ENCODE measurements at regions not wholly inside any gene's neighbourhood (a gene's known extent, or its start where the extent isn't known, plus 50 kb on each side); places are given as distances from the start of the nearest gene placed in this dataset.
A peak's percentile ranks its signal among the peaks of the same experiment; 100 is the strongest.

DNA sequence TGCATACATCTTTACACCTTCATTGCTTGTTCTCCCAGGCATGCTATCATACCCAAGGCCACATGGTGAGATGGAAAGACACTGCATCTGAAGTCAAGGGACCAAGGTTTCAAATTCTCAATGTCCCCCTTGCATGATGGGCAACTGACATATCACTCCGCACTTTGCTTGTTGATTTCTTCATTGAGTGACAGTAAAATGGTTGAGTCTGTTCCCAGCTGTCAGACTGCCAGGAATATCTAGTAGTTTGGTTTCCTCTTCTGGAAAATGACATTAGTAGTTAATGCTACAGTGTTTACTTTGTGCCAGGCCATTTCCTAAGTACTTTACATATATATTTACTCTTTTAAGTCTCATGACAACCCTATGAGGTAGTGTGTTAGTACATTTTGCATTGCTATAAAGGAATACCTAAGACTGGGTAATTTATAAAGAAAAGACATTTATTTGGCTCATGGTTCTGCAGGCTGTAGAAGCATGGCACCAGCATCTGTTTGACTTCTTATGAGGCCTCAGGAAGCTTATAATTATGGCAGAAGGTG lies 114.4 kb downstream of the PCSK1 start:
- Mint-ChIP-seq H3K4me1 (peaks cover 36% of the 10 kb centered on the region), H3K4me3 (no peak overlapping the region), H3K27ac (no peak overlapping the region), H3K36me3 (ENCODE audit: low read depth) (no peaks in the 10 kb centered on the region), H3K9me3 (no peaks in the 10 kb centered on the region), H3K27me3 (ENCODE audit: insufficient read depth) (no peaks in the 10 kb centered on the region)
- no peak overlapping the region for H3K27ac ChIP-seq (ENCODE audit: low read depth, low read length)
- no peak overlapping the region for H3K9ac ChIP-seq (ENCODE audit: extremely low read depth, low read length, poor library complexity, severe bottlenecking)
- TF ChIP-seq, protein P1, sequence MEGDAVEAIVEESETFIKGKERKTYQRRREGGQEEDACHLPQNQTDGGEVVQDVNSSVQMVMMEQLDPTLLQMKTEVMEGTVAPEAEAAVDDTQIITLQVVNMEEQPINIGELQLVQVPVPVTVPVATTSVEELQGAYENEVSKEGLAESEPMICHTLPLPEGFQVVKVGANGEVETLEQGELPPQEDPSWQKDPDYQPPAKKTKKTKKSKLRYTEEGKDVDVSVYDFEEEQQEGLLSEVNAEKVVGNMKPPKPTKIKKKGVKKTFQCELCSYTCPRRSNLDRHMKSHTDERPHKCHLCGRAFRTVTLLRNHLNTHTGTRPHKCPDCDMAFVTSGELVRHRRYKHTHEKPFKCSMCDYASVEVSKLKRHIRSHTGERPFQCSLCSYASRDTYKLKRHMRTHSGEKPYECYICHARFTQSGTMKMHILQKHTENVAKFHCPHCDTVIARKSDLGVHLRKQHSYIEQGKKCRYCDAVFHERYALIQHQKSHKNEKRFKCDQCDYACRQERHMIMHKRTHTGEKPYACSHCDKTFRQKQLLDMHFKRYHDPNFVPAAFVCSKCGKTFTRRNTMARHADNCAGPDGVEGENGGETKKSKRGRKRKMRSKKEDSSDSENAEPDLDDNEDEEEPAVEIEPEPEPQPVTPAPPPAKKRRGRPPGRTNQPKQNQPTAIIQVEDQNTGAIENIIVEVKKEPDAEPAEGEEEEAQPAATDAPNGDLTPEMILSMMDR (conservative IDR thresholded peaks at IDR 0.05) = no peak
- 93 to 100% methylated on average over 1 of the region's 1 CpG for WGBS, 2 experiments (ENCODE audit: insufficient coverage in 1 of 2, insufficient read length in 1 of 2)
- no peak for DNase-seq
- H3K36me3 ChIP-seq (ENCODE audit: control insufficient read depth, insufficient read depth, low read length) = no peaks in the 10 kb centered on the region
- H3K4me3 ChIP-seq (ENCODE audit: low read length) = no peak overlapping the region
- no peaks in the 10 kb centered on the region for H3K27me3 ChIP-seq (ENCODE audit: control insufficient read depth, insufficient read depth, low read length, poor library complexity, severe bottlenecking)
- peaks cover 12% of the 10 kb centered on the region for H3K4me1 ChIP-seq (ENCODE audit: control insufficient read depth, insufficient read depth, low read length)
- no peaks in the 10 kb centered on the region for H3K9me3 ChIP-seq (ENCODE audit: control insufficient read depth, low read length)

DNA sequence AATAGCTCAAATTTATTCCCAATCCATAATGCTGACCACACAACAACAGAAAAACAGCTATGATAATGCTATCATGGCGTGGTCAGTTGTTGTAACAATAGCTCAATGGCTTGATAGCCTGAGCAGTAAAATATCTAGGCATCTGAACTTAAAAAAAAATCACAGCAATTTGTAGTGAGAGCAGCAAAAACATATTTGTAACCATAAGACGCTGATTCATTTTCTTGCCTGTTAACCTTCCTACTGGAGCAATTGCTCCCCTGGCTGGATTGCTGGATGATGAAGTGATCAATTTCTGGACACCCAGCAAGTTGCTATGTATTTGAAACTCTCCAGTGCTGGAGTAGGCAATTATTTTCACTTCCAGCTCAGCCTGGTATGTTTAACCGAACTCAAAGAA lies 115.1 kb downstream of the PCSK1 start:
- no peaks in the 10 kb centered on the region for H3K36me3 Mint-ChIP-seq (ENCODE audit: low read depth)
- H3K27me3 ChIP-seq (ENCODE audit: control insufficient read depth, insufficient read depth, low read length, poor library complexity, severe bottlenecking) = no peaks in the 10 kb centered on the region
- DNase-seq = no peak
- H3K4me1 Mint-ChIP-seq = peaks cover 34% of the 10 kb centered on the region
- 94 to 97% methylated on average over 3 of the region's 3 CpGs for WGBS, 2 experiments (ENCODE audit: insufficient coverage in 1 of 2, insufficient read length in 1 of 2)
- H3K9me3 ChIP-seq (ENCODE audit: control insufficient read depth, low read length) = no peaks in the 10 kb centered on the region
- H3K4me3 Mint-ChIP-seq = no peak overlapping the region
- no peak overlapping the region for H3K4me3 ChIP-seq (ENCODE audit: low read length)
- H3K27me3 Mint-ChIP-seq (ENCODE audit: insufficient read depth) = no peaks in the 10 kb centered on the region
- TF ChIP-seq, protein P1 (conservative IDR thresholded peaks at IDR 0.05) = no peak
- H3K27ac ChIP-seq (ENCODE audit: low read depth, low read length) = no peak overlapping the region
- H3K9me3 Mint-ChIP-seq = no peaks in the 10 kb centered on the region
- H3K4me1 ChIP-seq (ENCODE audit: control insufficient read depth, insufficient read depth, low read length) = peaks cover 11% of the 10 kb centered on the region
- no peaks in the 10 kb centered on the region for H3K36me3 ChIP-seq (ENCODE audit: control insufficient read depth, insufficient read depth, low read length)
- no peak overlapping the region for H3K9ac ChIP-seq (ENCODE audit: extremely low read depth, low read length, poor library complexity, severe bottlenecking)
- H3K27ac Mint-ChIP-seq = no peak overlapping the region

DNA sequence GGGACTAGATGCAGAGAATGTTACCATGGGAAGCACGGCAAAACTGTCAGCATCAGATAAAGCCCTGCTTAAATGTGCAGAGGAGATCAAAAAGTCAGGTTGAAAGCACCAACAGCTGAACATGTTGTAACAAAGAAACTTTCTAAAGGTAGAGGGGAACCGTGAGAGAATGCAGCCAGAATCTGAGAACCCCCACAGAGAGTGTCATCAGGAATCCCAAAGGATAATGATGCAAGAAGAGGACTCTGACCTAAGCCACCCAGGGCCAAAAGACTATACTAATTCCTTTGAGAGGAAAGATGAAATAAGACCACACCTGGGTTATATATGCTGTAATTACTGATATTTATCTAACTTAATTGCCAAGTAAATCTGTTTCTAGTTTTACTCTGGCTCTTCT lies 116.6 kb downstream of the PCSK1 start:
- Mint-ChIP-seq H3K4me1 (peaks cover 21% of the 10 kb centered on the region), H3K9me3 (no peaks in the 10 kb centered on the region), H3K4me3 (no peak overlapping the region), H3K27me3 (ENCODE audit: insufficient read depth) (no peaks in the 10 kb centered on the region), H3K36me3 (ENCODE audit: low read depth) (no peaks in the 10 kb centered on the region), H3K27ac (peak overlapping the region; percentile 50)
- WGBS, 2 experiments (ENCODE audit: insufficient coverage in 1 of 2, insufficient read length in 1 of 2) = 70 to 75% methylated on average over 2 of the region's 2 CpGs
- no peaks in the 10 kb centered on the region for H3K9me3 ChIP-seq (ENCODE audit: control insufficient read depth, low read length)
- TF ChIP-seq, protein P1 (conservative IDR thresholded peaks at IDR 0.05) = no peak
- H3K27me3 ChIP-seq (ENCODE audit: control insufficient read depth, insufficient read depth, low read length, poor library complexity, severe bottlenecking) = no peaks in the 10 kb centered on the region
- H3K4me1 ChIP-seq (ENCODE audit: control insufficient read depth, insufficient read depth, low read length) = peaks cover 7% of the 10 kb centered on the region
- DNase-seq = peak; percentile 55
- no peak overlapping the region for H3K9ac ChIP-seq (ENCODE audit: extremely low read depth, low read length, poor library complexity, severe bottlenecking)
- H3K4me3 ChIP-seq (ENCODE audit: low read length) = no peak overlapping the region
- no peak overlapping the region for H3K27ac ChIP-seq (ENCODE audit: low read depth, low read length)
- H3K36me3 ChIP-seq (ENCODE audit: control insufficient read depth, insufficient read depth, low read length) = no peaks in the 10 kb centered on the region
